ENCODE measurements at regions not wholly inside any gene's neighbourhood (a gene's known extent, or its start where the extent isn't known, plus 50 kb on each side); places are given as distances from the start of the nearest gene placed in this dataset.

- peak; percentile 46 for DNase-seq
- Histone ChIP-seq H3K9ac (ENCODE audit: extremely low read depth, low read length, poor library complexity, severe bottlenecking) (no peak overlapping the region), H3K4me3 (ENCODE audit: low read length) (no peak overlapping the region), H3K9me3 (ENCODE audit: control insufficient read depth, low read length) (peaks cover 10% of the 10 kb centered on the region), H3K27me3 (ENCODE audit: control insufficient read depth, insufficient read depth, low read length, poor library complexity, severe bottlenecking) (peaks cover 8% of the 10 kb centered on the region), H3K4me1 (ENCODE audit: control insufficient read depth, insufficient read depth, low read length) (no peaks in the 10 kb centered on the region), H3K36me3 (ENCODE audit: control insufficient read depth, insufficient read depth, low read length) (no peaks in the 10 kb centered on the region), H3K27ac (ENCODE audit: low read depth, low read length) (no peak overlapping the region)
- Mint-ChIP-seq H3K27me3 (ENCODE audit: insufficient read depth) (peaks cover 20% of the 10 kb centered on the region), H3K4me1 (no peaks in the 10 kb centered on the region), H3K27ac (no peak overlapping the region), H3K36me3 (ENCODE audit: low read depth) (no peaks in the 10 kb centered on the region), H3K9me3 (peaks cover 8% of the 10 kb centered on the region), H3K4me3 (no peak overlapping the region)
- 51 to 66% methylated on average over 21 to 29 of the region's 29 CpGs for WGBS, 2 experiments (ENCODE audit: insufficient coverage in 1 of 2, insufficient read length in 1 of 2)
- TF ChIP-seq CTCF (conservative IDR thresholded peaks at IDR 0.05): no peak
These were observed 104.0 kb upstream of the SHOX start for GRCh38 chrX:526295-527224.

GRCh38 chrX:530726-531610, 99.6 kb upstream of the SHOX start:
- no peaks in the 10 kb centered on the region for H3K9me3 Mint-ChIP-seq
- Histone ChIP-seq H3K27me3 (ENCODE audit: control insufficient read depth, insufficient read depth, low read length, poor library complexity, severe bottlenecking) (peaks cover 8% of the 10 kb centered on the region), H3K36me3 (ENCODE audit: control insufficient read depth, insufficient read depth, low read length) (no peaks in the 10 kb centered on the region), H3K27ac (ENCODE audit: low read depth, low read length) (no peak overlapping the region), H3K9ac (ENCODE audit: extremely low read depth, low read length, poor library complexity, severe bottlenecking) (no peak overlapping the region), H3K4me1 (ENCODE audit: control insufficient read depth, insufficient read depth, low read length) (no peaks in the 10 kb centered on the region), H3K4me3 (ENCODE audit: low read length) (no peak overlapping the region), H3K9me3 (ENCODE audit: control insufficient read depth, low read length) (peaks cover 7% of the 10 kb centered on the region)
- WGBS, 2 experiments (ENCODE audit: insufficient coverage in 1 of 2, insufficient read length in 1 of 2): 61 to 65% methylated on average over 17 to 19 of the region's 19 CpGs
- peak; percentile 66 for DNase-seq
- H3K4me3 Mint-ChIP-seq: no peak overlapping the region
- H3K27me3 Mint-ChIP-seq (ENCODE audit: insufficient read depth): peaks cover 19% of the 10 kb centered on the region
- H3K36me3 Mint-ChIP-seq (ENCODE audit: low read depth): no peaks in the 10 kb centered on the region
- no peak overlapping the region for H3K27ac Mint-ChIP-seq
- no peaks in the 10 kb centered on the region for H3K4me1 Mint-ChIP-seq
- TF ChIP-seq CTCF (conservative IDR thresholded peaks at IDR 0.05): no peak

GRCh38 chrX:531611-531936, 99.0 kb upstream of the SHOX start:
- peaks cover 6% of the 10 kb centered on the region for H3K27me3 ChIP-seq (ENCODE audit: control insufficient read depth, insufficient read depth, low read length, poor library complexity, severe bottlenecking)
- no peak overlapping the region for H3K9ac ChIP-seq (ENCODE audit: extremely low read depth, low read length, poor library complexity, severe bottlenecking)
- Mint-ChIP-seq H3K36me3 (ENCODE audit: low read depth) (no peaks in the 10 kb centered on the region), H3K9me3 (no peaks in the 10 kb centered on the region), H3K4me3 (no peak overlapping the region), H3K27me3 (ENCODE audit: insufficient read depth) (peaks cover 13% of the 10 kb centered on the region), H3K27ac (no peak overlapping the region), H3K4me1 (no peaks in the 10 kb centered on the region)
- no peaks in the 10 kb centered on the region for H3K36me3 ChIP-seq (ENCODE audit: control insufficient read depth, insufficient read depth, low read length)
- DNase-seq: peak; percentile 60
- H3K9me3 ChIP-seq (ENCODE audit: control insufficient read depth, low read length): peaks cover 7% of the 10 kb centered on the region
- no peak overlapping the region for H3K4me3 ChIP-seq (ENCODE audit: low read length)
- no peak for TF ChIP-seq CTCF (conservative IDR thresholded peaks at IDR 0.05)
- WGBS, 2 experiments (ENCODE audit: insufficient coverage in 1 of 2, insufficient read length in 1 of 2): 9 to 31% methylated on average over 3 to 6 of the region's 6 CpGs
- no peaks in the 10 kb centered on the region for H3K4me1 ChIP-seq (ENCODE audit: control insufficient read depth, insufficient read depth, low read length)
- no peak overlapping the region for H3K27ac ChIP-seq (ENCODE audit: low read depth, low read length)

All from endodermal cell (in vitro differentiated cells).